Nephron progenitor cell (in vitro differentiated cells): ENCODE measurements at regions not wholly inside any gene's neighbourhood (a gene's known extent, or its start where the extent isn't known, plus 50 kb on each side); places are given as distances from the start of the nearest gene placed in this dataset.
"Not testable (repeated sequence)": the region's sequence is repeated elsewhere in the genome, so short reads cannot be mapped to it uniquely, and the experiment has no call there.

Source experiments
- DNase-seq: peaks from one replicate; pipeline ENCODE4 v3.0.0; 2021
- H3K27ac Mint-ChIP-seq: 2 replicates; pipeline ENCODE4 v1.8.0; 2021; ENCODE audit warnings: mild to moderate bottlenecking, moderate library complexity, mixed read lengths
- H3K27me3 Mint-ChIP-seq: 2 replicates; pipeline ENCODE4 v1.8.0; 2021; ENCODE audit warnings: mild to moderate bottlenecking, low read depth, mixed read lengths; ENCODE audit not compliant: poor library complexity
- H3K36me3 Mint-ChIP-seq: 2 replicates; pipeline ENCODE4 v1.8.0; 2021; ENCODE audit warnings: low read depth, mixed read lengths
- H3K4me1 Mint-ChIP-seq: 2 replicates; pipeline ENCODE4 v1.8.0; 2021; ENCODE audit warnings: mixed read lengths
- H3K4me3 Mint-ChIP-seq: 2 replicates; pipeline ENCODE4 v1.8.0; 2021; ENCODE audit warnings: mild to moderate bottlenecking, moderate library complexity, mixed read lengths
- H3K9me3 Mint-ChIP-seq: 2 replicates; pipeline ENCODE4 v1.8.0; 2021; ENCODE audit warnings: mild to moderate bottlenecking, moderate library complexity, mixed read lengths
- CTCF ChIP-seq: fragments of 200-600 bp; sonication (generic); IDR thresholded peaks from 2 replicates; pipeline ENCODE4 v1.5.0; 2021; ENCODE audit warnings: antibody characterized with exemption

GRCh38 chr12:23238190-23238589 lies 613.2 kb downstream of the ETNK1 start:
- no peaks in the 10 kb centered on the region for H3K27me3 Mint-ChIP-seq
- H3K36me3 Mint-ChIP-seq, result no peaks in the 10 kb centered on the region
- H3K4me1 Mint-ChIP-seq, result no peaks in the 10 kb centered on the region
- TF ChIP-seq CTCF, result no peak
- no peak overlapping the region for H3K4me3 Mint-ChIP-seq
- DNase-seq, result no peak
- H3K27ac Mint-ChIP-seq, result no peak overlapping the region
- H3K9me3 Mint-ChIP-seq, result no peaks in the 10 kb centered on the region

- H3K4me1 Mint-ChIP-seq, result no peaks in the 10 kb centered on the region
- H3K36me3 Mint-ChIP-seq, result no peaks in the 10 kb centered on the region
- H3K4me3 Mint-ChIP-seq, result no peak overlapping the region
- H3K27me3 Mint-ChIP-seq, result no peaks in the 10 kb centered on the region
- TF ChIP-seq CTCF, result no peak
- no peaks in the 10 kb centered on the region for H3K9me3 Mint-ChIP-seq
- no peak for DNase-seq
- H3K27ac Mint-ChIP-seq, result no peak overlapping the region
Measured at GRCh38 chr12:23238957-23239356, 614.0 kb downstream of the ETNK1 start.

GRCh38 chr12:23245186-23245585 lies 620.2 kb downstream of the ETNK1 start:
- no peaks in the 10 kb centered on the region for H3K4me1 Mint-ChIP-seq
- H3K9me3 Mint-ChIP-seq, result no peaks in the 10 kb centered on the region
- no peak overlapping the region for H3K27ac Mint-ChIP-seq
- no peak overlapping the region for H3K4me3 Mint-ChIP-seq
- no peak for TF ChIP-seq CTCF
- no peaks in the 10 kb centered on the region for H3K27me3 Mint-ChIP-seq
- no peaks in the 10 kb centered on the region for H3K36me3 Mint-ChIP-seq
- no peak for DNase-seq

DNA sequence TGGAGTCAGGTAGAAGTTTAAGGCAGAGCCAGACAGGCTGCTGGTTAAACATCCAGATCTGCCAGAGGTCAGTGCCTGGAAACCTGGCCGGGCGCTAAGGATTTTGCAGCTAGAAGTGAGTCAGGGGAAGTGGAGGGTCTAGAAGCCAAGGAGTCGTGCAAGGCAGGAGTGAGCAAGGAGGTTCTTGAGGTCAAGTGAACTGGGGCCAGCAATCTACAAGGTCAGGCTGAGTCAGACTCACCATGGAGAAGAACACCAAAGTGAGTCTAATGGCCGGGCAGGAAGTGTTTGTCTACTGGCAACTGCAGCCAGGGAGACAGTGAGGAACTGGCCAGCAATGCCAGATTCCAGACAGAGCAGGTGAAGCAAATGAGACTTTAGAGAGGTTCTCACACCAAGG lies 628.2 kb downstream of the ETNK1 start:
- no peak for DNase-seq
- no peaks in the 10 kb centered on the region for H3K36me3 Mint-ChIP-seq
- H3K4me3 Mint-ChIP-seq, result no peak overlapping the region
- H3K9me3 Mint-ChIP-seq, result peaks cover 13% of the 10 kb centered on the region
- H3K4me1 Mint-ChIP-seq, result no peaks in the 10 kb centered on the region
- no peaks in the 10 kb centered on the region for H3K27me3 Mint-ChIP-seq
- no peak for TF ChIP-seq CTCF
- H3K27ac Mint-ChIP-seq, result no peak overlapping the region

DNA sequence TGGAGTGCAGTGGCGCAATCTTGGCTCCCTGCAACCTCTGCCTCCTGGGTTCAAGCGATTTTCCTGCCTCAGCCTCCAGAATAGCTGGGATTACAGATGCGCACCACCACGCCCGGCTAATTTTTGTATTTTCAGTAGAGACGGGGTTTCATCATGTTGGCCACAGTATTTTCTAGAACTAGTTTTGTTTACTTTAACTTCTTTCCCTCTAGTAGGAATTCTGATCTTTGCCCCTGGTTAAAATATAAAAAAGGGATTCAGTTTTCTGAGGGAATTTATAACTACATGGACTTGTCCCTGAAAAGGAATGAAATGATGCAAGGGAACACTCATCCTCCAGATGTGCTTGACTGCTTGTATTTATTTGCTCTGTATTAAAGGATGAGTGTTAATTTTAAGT lies 628.9 kb downstream of the ETNK1 start:
- not testable (repeated sequence) for DNase-seq, H3K27me3 Mint-ChIP-seq, H3K36me3 Mint-ChIP-seq, H3K4me1 Mint-ChIP-seq, H3K4me3 Mint-ChIP-seq, H3K27ac Mint-ChIP-seq
- peaks cover 13% of the 10 kb centered on the region for H3K9me3 Mint-ChIP-seq

GRCh38 chr12:23259558-23259957 lies 634.6 kb downstream of the ETNK1 start:
- H3K9me3 Mint-ChIP-seq, result no peaks in the 10 kb centered on the region
- no peaks in the 10 kb centered on the region for H3K36me3 Mint-ChIP-seq
- H3K27me3 Mint-ChIP-seq, result no peaks in the 10 kb centered on the region
- H3K27ac Mint-ChIP-seq, result peak overlapping the region; percentile 92
- TF ChIP-seq CTCF, result no peak
- H3K4me1 Mint-ChIP-seq, result peaks cover 22% of the 10 kb centered on the region
- no peak for DNase-seq
- H3K4me3 Mint-ChIP-seq, result no peak overlapping the region

GRCh38 chr12:23262670-23263069 lies 637.7 kb downstream of the ETNK1 start:
- no peaks in the 10 kb centered on the region for H3K27me3 Mint-ChIP-seq
- no peak overlapping the region for H3K4me3 Mint-ChIP-seq
- H3K27ac Mint-ChIP-seq, result no peak overlapping the region
- H3K4me1 Mint-ChIP-seq, result peaks cover 22% of the 10 kb centered on the region
- no peak for DNase-seq
- H3K36me3 Mint-ChIP-seq, result no peaks in the 10 kb centered on the region
- H3K9me3 Mint-ChIP-seq, result peaks cover 3% of the 10 kb centered on the region
- TF ChIP-seq CTCF, result no peak
